T-helper 2 cell (primary cell): ENCODE measurements at regions not wholly inside any gene's neighbourhood (a gene's known extent, or its start where the extent isn't known, plus 50 kb on each side); places are given as distances from the start of the nearest gene placed in this dataset.

Experiments
- DNase-seq, 5 experiments: peaks; one replicate each; pipeline versions ENCODE4 v3.0.0 to v3.0.0-alpha.2; 2012 to 2022

DNA sequence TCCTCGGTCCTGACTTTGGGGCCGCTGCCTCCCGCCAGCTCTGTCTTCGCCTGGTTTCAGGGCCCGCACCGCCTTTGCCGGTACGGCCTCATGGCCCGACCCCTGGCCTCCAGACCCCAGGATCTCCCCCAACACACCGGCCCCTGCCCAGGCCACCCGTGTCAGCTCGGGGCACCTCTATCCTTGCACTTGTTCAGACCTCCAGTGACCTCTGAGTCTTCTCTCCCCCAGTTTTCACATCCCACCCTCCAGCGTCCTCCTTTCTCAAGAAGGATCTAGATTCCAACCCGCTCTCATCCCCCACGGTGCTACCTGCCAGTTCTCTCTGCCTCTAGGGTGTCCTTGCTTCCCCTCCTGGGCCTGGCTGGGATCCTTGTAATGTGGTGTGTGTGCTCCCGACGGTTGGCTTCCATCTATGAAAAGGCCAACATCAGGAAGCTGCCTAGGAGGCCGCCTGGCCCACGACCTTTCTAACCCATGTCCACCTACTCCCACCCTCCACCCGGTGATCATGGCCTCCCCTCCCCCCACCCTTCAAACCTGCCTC lies 61.1 kb downstream of the SPATA31C2 start:
- no peak for DNase-seq

DNA sequence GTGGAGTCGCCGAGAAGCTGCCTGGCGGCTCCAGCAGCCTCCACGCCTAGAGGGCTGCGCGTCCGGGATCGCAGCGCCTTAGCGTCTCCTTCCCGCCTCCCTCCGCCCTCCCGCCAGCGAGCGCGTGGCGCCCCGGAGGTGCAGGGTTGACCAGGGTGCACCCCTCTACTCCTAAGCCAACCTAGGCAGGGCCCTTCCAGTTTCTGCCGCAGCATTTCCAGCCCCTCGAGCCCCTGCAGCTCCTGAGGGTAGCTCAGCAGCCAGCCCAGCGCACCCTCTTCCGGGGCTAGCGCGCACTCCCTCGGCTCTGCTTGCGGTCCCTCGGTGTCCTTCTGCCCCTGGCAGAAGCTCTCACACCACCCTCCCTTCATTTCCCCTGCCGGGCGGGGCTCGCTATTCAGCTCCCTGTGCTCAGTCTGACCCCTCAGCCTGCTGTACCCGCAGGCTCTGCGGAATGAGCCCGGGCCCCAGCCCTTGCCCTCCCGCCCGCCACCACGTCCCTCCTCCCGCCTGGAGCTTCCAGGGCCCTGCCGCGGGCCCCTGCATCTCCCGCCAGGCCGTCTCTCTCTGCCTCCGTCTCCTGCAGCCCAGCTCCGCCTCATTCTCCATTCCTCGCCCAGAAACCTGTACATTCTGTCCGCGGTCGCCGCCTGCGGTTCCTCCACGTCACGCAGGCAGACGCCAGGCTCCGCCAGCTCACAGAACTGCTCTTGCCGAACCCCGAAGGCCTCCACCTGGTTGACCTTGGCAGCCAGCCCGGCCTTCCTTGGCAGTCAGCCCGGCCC lies 61.8 kb downstream of the SPATA31C2 start:
- peak in 2 of 5 experiments; percentile 2 to 52 for DNase-seq

DNA sequence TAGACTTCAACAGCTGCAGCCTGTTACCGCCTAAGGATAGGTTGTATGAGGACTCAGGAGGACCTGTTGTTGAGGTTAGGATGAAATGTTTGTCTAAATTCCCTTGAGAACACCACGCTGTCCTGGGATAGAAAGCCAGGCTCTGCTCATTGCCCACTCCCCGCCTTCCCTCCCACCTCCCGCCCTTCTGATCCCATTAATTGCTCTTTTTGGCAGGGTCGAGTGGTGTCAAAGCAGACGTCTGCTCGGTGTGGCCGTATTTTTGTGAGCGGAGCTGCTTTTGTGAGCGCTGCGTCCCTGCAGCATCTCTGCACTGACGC lies 62.3 kb downstream of the SPATA31C2 start:
- no peak for DNase-seq

DNA sequence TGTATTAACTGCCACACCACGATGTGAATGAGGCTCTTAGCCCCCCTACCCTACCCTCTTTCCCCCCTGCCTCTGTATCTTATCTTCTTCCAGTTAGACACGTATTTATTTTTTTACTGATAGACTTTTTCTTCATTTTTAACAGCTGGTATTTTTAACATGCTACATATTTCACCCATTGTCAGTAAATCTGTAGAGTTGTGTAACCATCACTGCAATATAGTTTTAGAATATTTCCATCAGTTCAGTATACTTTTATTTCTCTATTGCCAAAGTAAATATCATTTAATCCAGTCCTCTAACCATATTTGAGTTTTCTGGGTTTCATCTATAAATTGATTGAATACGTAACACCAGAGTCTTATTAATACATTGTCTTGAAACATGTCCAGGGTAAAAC lies 62.8 kb downstream of the SPATA31C2 start:
- DNase-seq, result no peak

DNA sequence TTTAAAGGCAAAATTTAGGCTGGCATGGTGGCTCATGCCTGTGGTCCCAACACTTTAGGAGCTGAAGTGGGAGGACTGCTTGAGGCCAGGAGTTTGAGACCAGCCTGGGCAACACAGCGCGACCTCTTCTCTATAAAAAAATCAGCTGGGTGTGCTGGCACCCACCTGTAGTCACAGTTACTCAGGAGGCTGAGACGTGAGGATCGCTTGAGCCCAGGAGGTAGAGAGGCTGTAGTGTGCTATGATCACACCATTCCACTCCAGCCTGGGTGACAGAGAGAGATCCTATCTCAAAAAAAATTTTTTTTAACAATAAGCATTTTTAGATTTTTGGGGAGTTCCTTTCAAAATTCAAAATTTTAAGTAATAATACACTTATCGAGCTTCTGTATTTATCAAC lies 63.3 kb downstream of the SPATA31C2 start:
- DNase-seq, result no peak

DNA sequence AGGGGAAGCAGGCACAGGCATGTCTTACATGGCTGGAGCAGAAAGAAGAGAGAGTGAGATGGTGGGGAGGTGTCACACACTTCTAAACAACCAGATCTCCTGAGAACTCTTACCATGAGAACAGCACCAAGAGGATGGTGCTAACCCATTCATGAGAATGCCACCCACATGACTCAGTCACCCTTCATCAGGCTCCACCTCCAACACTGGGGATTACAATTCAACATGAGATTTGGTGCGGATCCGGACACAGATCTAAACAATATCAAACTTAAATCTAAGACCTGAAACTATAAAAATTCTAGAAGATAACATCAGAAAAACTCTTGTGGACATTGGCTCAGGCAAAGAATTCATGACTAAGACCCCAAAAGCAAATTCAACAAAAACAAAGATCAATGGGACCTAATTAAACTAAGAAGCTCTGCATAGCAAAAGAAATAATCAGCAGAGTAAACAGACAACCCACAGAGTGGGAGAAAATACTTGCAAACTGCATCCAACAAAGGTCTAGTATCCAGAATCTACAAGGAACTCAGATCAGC lies 65.4 kb downstream of the SPATA31C2 start:
- no peak for DNase-seq

DNA sequence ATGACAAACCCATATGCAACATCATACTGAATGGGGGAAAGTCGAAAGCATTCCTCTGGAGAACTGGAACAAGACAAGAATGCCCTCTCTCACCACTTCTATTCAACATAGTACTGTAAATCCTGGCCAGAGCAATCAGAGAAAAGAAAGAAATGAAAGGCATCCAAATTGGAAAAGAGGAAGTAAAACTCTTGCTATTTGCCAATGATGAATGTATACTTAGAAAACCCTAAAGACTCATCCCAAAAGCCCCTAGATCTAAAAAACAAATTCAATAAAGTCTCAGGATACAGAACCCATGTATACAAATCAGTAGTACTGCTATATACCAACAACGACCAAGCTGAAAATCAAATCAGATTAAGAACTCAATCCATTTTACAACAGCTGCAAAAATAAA lies 66.9 kb downstream of the SPATA31C2 start:
- DNase-seq, result no peak

DNA sequence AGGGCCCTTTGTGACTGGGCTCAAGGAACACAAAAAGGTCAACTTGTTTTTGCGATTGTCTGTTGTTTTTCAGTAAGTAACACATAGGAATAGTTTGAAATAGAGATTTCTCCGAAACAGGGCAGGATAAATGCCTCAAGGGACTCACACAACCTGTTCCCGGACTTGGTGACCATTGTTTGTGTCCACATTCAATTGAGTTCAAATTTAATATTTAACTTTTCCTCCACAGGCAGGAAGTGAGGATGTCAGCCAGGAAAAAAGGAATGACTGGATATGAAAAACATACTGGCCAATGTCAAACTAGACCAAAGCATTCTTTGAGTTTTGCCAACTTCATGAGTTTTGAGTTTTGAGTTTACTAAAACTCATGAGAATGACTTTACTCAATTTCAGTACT lies 72.7 kb downstream of the SPATA31C2 start:
- no peak for DNase-seq

DNA sequence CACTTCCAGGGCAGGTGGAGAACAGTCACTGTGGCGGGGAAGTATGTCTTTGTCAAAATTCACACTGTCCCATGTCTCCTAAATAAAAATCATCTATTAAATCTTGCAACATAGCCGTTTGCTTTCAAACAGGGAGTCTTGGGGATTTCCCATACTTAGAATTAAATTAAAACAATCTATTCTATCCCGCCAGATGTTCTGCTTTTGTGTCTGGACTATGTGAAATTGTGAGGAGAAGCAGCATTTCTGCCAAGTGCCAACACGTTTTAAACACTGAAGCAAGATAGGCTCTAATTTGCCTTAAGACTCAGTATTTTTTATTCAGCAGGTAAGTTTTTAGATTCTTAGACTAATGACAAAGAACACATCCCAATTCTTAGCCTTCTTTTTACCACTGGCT lies 73.7 kb downstream of the SPATA31C2 start:
- DNase-seq, result no peak

DNA sequence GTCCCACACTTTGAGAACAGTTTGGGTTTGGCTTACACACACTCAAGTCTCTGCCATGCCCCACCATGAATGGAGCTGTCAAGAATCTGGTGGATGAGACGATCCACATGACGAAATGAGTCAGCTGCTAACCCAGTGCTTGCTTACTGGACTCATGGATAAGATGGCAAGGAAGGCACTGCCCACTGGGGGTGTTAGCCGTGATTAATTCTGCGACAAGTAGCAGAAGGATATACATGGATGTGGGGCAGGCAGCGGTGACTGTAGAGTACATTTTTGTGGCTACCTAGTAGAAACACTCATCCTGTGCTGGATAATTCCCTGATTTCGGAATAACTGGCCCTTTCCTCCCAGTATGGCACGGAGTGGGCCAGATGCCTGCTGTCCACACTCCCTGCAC lies 77.5 kb downstream of the SPATA31C2 start:
- no peak for DNase-seq

DNA sequence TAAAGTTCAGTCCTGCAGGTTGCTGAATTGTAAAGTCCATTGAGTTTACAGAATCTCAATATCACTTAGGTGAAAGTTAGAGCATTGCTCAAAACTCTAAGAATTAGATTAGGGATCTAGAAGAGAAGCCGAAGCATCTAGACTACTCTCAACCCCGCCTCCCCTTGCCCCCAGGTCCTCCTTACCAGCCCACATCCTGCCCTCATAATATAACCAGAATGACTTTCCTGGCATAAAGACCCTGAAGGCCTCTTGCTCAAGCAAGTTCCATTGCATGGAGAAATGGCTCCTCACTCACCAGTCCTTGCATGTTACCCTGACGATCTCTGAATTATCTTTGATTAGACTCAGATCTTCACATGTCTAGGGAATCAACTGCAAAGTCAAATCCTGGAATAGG lies 78.8 kb downstream of the SPATA31C2 start:
- DNase-seq, result peak in 1 of 5 experiments; percentile 30

DNA sequence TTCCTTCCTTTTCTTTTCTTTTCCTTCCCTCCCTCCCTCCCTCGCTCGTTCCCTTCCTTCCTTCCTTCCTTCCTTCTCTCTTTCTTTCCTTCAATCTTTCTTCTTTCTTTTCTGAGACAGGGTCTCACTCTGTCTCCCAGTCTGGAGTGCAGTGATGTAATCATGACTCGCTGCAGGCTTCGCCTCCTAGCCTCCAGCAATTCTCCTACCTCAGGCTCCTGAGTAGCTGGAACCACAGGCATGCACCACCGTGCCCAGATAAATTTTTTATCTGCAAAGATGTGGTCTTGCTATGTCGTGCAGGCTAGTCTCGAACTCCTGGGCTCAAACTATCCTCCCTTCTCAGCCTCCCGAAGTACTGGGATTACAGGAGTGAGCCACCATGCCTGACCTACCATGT lies 81.4 kb downstream of the SPATA31C2 start:
- DNase-seq, result no peak

DNA sequence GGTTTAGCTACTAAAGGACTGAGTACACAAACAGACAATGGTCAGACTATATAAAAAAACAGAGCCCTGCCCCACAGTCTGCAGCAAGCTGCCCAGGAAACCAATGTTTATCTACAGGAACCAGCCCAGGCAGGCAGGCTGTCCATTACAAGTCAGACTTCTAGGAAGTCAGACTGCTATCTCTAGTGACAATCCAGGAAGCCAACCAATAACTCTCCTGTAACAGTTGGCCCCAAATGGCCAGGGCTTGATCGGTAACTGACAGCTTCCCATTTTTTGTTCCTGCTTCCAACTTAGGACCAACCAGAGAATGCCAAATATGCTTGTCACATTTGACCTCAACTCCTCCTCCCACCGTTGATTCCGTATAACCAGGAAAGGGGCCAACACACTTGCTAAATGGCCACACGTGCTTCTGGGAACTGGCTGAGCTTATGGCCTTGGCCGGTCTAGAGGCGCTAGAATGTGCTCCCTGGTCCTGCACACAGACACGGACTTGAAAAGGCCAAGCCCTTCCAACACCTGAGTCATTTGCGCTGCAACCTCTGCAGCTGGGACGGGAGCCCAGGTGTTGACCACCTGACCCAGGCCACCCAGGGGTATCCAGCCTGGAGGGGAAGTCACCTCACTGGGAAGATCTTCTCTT lies 79.6 kb upstream of the CDK20 start:
- DNase-seq, result no peak

DNA sequence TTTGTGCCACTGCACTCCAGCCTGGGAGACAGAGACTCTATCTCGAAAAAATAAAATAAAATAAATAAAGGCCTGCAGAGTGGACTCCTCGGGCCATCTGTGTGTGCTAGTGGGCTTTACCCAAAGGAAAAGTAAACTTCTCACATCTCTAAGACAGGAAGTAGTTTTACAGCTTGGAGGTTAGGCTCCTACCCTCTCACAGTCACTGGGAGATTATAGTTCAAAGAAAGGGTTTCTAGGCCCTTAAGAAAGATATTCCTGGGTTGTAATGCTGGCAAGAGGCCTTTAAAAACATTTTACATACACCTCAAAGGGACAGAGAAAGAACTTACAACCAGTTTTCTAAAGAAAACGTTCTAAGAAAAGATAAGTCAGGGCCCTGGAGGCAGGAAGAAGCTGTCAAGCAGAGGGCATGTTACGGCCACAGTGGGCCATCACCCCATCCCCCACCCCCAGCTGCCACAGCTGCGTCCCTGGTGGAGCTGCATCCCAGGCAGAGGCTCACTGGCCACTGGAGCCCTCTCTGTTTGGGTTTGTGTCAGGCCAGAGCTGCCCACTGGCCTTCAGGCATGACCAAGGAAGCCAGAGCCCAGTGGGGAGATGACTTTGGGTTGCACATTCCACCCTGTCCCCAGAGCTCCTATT lies 78.1 kb upstream of the CDK20 start:
- no peak for DNase-seq

DNA sequence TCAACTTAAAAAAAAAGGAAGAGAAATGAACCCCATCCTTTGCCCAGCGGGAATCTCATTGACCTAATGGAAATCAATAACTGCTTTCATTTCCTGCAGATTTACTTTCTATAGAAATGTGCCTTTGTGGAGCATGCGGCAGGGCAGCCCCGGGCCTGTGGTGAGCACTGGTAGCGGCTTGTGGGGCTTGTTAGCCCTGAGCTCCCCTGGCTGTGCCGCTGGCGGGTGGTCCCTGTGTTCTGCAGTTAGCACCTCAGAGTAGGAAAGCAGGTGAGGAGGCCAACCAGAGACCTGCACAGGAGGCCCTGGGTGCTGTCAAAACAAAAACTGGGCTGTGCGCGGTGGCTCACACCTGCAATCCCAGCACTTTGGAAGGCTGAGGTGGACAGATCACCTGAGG lies 76.8 kb upstream of the CDK20 start:
- no peak for DNase-seq

DNA sequence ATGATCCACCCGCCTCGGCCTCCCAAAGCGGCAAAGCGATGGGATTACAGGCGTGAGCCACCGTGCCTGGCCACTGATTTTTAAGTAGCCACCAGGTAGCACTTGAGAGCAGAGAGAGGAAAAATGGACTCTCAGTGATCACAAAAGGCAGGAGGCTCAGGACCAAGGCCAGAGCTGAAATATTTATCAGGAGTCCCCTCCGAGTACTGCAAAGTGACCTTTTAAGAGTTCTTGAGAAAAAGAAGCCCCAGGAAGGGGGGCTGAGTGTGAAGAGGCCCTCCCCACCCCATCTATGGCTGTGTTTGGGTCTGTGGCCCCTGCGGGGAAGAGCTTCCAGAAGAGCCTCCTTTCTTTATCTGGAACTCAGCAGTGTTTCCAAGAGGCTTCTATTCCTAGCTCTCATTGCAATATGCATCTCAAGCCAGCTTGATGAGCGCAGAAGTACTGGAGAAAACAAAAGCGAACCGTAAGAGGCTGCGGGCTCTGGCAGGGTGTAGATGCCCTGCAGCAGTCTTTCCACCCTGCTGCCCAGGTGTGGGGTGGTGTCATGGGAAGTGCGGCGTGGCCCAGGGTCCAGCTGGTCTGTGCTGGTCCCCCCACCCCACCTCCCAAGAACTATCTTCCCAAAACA lies 75.5 kb upstream of the CDK20 start:
- no peak for DNase-seq

DNA sequence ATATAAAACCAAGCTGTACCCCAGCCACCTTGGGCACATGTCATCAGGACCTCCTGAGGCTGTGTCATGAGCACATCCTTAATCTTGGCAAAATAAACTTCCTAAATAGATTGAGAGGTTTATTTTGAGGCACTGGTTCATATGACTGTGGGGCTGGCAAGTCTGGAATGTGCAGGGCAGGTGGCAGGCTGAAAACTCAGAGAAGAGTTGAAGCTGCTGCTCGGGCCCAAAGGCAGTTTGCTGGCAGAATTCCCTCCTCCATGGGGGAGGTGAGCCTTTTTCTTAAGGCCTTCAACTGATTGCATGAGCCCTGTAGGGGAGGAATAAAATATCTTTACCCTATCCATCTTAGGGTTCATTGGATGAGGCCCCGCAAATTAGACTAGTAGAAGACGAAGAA lies 72.2 kb upstream of the CDK20 start:
- DNase-seq, result no peak

DNA sequence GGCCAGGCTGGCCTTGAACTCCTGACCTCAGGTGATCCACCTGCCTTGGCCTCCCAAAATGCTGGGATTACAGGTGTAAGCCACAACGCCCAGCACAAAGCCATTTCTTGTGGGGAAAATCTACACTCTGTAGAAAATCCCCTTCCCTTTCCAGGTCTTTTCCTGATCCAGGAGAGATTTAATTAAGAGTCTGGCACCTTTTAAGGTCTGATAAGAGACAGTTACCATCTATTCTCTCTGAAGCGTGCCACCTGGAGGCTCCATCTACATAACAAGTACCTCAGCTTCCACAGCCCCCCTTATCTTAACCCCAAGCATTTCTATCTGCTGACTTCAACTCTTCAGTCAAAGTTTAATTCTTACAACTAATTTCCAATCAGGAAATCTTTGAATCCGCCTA lies 71.4 kb upstream of the CDK20 start:
- no peak for DNase-seq

DNA sequence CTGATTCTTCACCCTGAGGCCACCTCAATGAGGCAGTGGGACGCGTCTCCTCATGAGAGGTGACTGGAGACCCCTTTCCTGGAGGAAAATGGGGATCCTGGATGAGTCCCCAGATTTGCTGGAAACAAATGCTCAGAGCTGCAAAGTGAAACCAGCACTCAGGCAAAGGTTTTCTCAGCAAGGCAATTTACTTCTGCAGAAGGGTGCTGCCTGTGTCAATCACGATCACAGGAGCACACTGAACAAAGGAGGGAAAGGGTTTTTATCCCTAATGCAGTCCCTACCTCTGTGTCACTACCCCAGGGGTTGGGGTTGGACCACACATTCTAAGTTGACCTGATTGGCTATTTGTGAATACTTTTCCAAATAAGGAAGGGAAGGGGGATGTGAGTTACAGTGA lies 69.9 kb upstream of the CDK20 start:
- DNase-seq, result no peak

DNA sequence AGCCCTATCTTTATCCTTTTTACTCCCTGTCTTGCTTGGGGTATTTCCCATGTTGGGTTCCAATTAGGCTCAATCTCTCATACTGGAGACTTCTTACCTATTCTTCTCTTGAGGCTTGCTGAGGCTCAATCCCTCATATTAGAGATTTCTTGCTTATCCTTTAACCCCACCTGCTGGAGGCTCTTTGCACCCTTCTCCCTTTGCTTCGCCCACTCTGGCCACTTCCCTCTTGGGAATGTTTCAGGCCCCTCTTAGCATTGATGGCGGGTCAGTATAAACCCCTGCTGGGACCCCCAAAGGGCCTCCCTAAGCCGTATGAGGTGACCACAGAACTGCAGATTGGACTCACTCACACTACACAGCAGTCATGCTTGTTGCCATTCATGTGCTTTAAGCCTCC lies 69.3 kb upstream of the CDK20 start:
- DNase-seq, result no peak

DNA sequence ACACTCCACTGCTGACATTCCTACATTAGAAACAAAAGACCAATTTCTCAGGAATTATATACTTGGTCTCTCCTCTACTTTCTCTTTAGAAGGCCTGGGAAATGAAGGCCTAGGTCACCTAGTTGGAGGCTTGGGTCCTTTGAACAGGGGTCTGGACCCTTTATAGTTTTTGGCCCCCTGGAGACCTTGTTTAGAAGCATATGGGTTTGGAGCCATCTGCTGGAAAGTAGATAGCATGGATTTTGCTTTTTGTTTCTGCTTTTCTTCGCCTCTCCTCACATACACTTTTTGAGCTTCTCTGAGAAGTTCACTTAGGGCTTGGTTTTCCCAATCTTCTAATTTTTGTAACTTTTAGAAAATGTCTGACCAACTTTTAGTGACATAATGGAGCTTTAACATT lies 67.1 kb upstream of the CDK20 start:
- DNase-seq, result no peak

DNA sequence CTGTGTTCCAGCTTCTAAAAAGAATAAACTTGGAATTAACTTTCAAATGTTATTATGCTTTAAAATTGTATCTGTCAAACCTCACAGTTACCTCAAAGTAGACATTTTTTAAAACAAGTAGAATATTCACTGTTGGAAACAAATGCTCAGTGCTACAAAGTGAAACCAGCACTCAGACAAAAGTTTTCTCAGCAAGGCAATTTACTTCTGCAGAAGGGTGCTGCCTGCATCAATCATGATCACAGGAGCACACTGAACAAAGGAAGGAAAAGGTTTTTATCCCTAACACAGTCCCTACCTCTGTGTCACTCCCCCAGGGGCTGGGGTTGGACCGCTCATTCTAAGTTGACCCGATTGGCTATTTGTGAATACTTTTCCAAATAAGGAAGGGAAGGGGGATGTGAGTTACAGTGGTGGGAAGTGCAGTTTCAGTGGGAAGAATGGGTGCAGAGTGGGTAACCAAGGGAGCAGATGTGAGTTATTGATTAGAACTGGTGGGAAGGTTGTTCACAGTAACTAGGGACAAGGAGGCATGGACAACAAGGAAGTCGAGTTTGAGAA lies 63.0 kb upstream of the CDK20 start:
- no peak for DNase-seq

DNA sequence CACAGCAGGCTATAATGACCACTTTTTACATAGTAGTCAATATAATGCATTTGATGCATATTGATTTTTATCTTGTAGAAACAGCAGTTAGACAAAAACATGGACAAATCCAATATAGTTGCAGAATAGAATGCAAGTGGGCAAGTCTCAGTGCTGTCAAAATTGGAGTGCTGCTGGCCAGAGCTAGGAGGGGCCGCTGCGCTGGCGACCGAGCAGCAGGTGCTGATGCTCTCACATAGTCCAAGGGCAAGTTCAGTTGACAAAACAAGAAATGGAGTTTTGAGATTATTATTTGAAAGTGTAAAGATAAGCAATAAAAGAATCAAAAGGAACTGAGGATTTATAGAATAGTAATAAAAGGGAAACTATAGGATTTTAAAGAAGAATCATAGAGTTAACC lies 60.6 kb upstream of the CDK20 start:
- no peak for DNase-seq
